HEK293 (cell line): ENCODE measurements at regions not wholly inside any gene's neighbourhood (a gene's known extent, or its start where the extent isn't known, plus 50 kb on each side); places are given as distances from the start of the nearest gene placed in this dataset.

Source experiments
- CTCF ChIA-PET: fragments of 350-600 bp; formaldehyde crosslinking; extraction: SDS; loops from one replicate; lab custom pipeline; 2021; ENCODE audit warnings: antibody characterized with exemption; lab: Yijun Ruan, JAX
- POLR2A ChIA-PET: fragments of 300-600 bp; formaldehyde crosslinking; extraction: SDS; loops from one replicate; lab custom pipeline; 2020; ENCODE audit warnings: antibody characterized with exemption, inconsistent platforms; lab: Yijun Ruan, JAX
- H3K27ac ChIP-seq: fragments of 200-500 bp; sonication (Bioruptor generic); 2 replicates; pipeline ENCODE4 v1.5.1; 2014; ENCODE audit warnings: low read depth, low read length, control low read depth, inconsistent platforms; ENCODE audit errors: extremely low read depth
- H3K36me3 ChIP-seq, 2 experiments: fragments of 200-500 bp in 1 of 2; sonication (Bioruptor generic) in 1 of 2; 1 replicate in 1 of 2; 2 replicates in 1 of 2; pipeline ENCODE4 v1.5.1; 2014 to 2017; ENCODE audit warnings: inconsistent platforms in 2 of 2, low read length in 2 of 2; ENCODE audit not compliant: control insufficient read depth in 2 of 2, insufficient read depth in 1 of 2
- H3K4me1 ChIP-seq: fragments of 200-500 bp; sonication (Bioruptor generic); 2 replicates; pipeline ENCODE4 v1.5.1; 2014; ENCODE audit warnings: mild to moderate bottlenecking, low read length, inconsistent platforms; ENCODE audit not compliant: control insufficient read depth, insufficient read depth
- H3K4me3 ChIP-seq: 2 replicates; pipeline ENCODE4 v1.5.1; 2011; ENCODE audit warnings: low read depth, mild to moderate bottlenecking, control low read depth, low read length, moderate library complexity
- H3K9me3 ChIP-seq: fragments of 200-500 bp; sonication (Bioruptor generic); 2 replicates; pipeline ENCODE4 v1.5.1; 2014; ENCODE audit warnings: low read depth, low read length, inconsistent platforms; ENCODE audit not compliant: control insufficient read depth, insufficient read depth
- FEZF1 ChIP-seq: fragments of 450-650 bp; formaldehyde crosslinking; IDR thresholded peaks from 2 replicates; pipeline ENCODE4 v1.5.1; 2016; ENCODE audit warnings: missing biosample characterization, missing genetic modification characterization
- GFI1B ChIP-seq: fragments of 450-650 bp; formaldehyde crosslinking; IDR thresholded peaks from 2 replicates; pipeline ENCODE4 v1.5.1; 2016; ENCODE audit warnings: missing biosample characterization, missing genetic modification characterization
- HOXA7 ChIP-seq: sonication (generic); formaldehyde crosslinking; IDR thresholded peaks from 2 replicates; pipeline ENCODE4 v1.8.1; 2022; ENCODE audit warnings: missing genetic modification reagents, borderline replicate concordance
- IKZF3 ChIP-seq: fragments of 450-650 bp; IDR thresholded peaks from 2 replicates; pipeline ENCODE4 v1.5.0; 2018; ENCODE audit warnings: missing biosample characterization, mild to moderate bottlenecking, missing genetic modification characterization, moderate library complexity
- KLF7 ChIP-seq: fragments of 450-650 bp; formaldehyde crosslinking; IDR thresholded peaks from 2 replicates; pipeline ENCODE4 v1.5.1; 2016; ENCODE audit warnings: missing biosample characterization, missing genetic modification characterization, borderline replicate concordance
- SP3 ChIP-seq: fragments of 450-650 bp; formaldehyde crosslinking; IDR thresholded peaks from 2 replicates; pipeline ENCODE4 v1.5.1; 2016; ENCODE audit warnings: missing biosample characterization, missing genetic modification characterization
- YY1 ChIP-seq: fragments of 450-650 bp; formaldehyde crosslinking; IDR thresholded peaks from 2 replicates; pipeline ENCODE4 v1.5.1; 2018; ENCODE audit warnings: missing biosample characterization, missing genetic modification characterization
- ZBTB21 ChIP-seq: fragments of 450-650 bp; formaldehyde crosslinking; IDR thresholded peaks from 2 replicates; pipeline ENCODE4 v1.5.1; 2017; ENCODE audit warnings: missing biosample characterization, missing genetic modification characterization
- ZFHX2 ChIP-seq: fragments of 450-650 bp; formaldehyde crosslinking; conservative IDR thresholded peaks from 2 replicates; pipeline ENCODE4 v1.5.1; 2016; ENCODE audit warnings: missing biosample characterization, missing genetic modification characterization
- ZNF2 ChIP-seq: fragments of 450-650 bp; formaldehyde crosslinking; IDR thresholded peaks from 2 replicates; pipeline ENCODE4 v1.5.1; 2016; ENCODE audit warnings: missing biosample characterization, missing genetic modification characterization
- ZNF24 ChIP-seq: fragments of 450-650 bp; formaldehyde crosslinking; IDR thresholded peaks from 2 replicates; pipeline ENCODE4 v1.5.1; 2016; ENCODE audit warnings: missing biosample characterization, missing genetic modification characterization
- ZNF302 ChIP-seq: fragments of 450-650 bp; formaldehyde crosslinking; IDR thresholded peaks from 2 replicates; pipeline ENCODE4 v1.5.1; 2016; ENCODE audit warnings: missing biosample characterization, missing genetic modification characterization, low read depth
- ZNF354C ChIP-seq: fragments of 450-650 bp; formaldehyde crosslinking; IDR thresholded peaks from 2 replicates; pipeline ENCODE4 v1.5.1; 2016; ENCODE audit warnings: missing biosample characterization, missing genetic modification characterization, low read depth, borderline replicate concordance
- ZNF366 ChIP-seq: fragments of 450-650 bp; formaldehyde crosslinking; conservative IDR thresholded peaks from 2 replicates; pipeline ENCODE4 v1.5.1; 2016; ENCODE audit warnings: missing biosample characterization, missing genetic modification characterization
- ZNF423 ChIP-seq: fragments of 450-650 bp; formaldehyde crosslinking; IDR thresholded peaks from 2 replicates; pipeline ENCODE4 v1.5.1; 2016; ENCODE audit warnings: missing biosample characterization, missing genetic modification characterization
- ZNF585B ChIP-seq: fragments of 450-650 bp; formaldehyde crosslinking; IDR thresholded peaks from 2 replicates; pipeline ENCODE4 v1.5.1; 2016; ENCODE audit warnings: missing biosample characterization, missing genetic modification characterization
- ZNF677 ChIP-seq: fragments of 450-650 bp; IDR thresholded peaks from 2 replicates; pipeline ENCODE4 v1.5.0; 2018; ENCODE audit warnings: missing biosample characterization, mild to moderate bottlenecking, missing genetic modification characterization, moderate library complexity
- TF ChIP-seq, protein P1 (sequence below): fragments of 450-650 bp; formaldehyde crosslinking; conservative IDR thresholded peaks from 2 replicates; pipeline ENCODE4 v1.5.1; 2016; ENCODE audit warnings: low read depth, missing biosample characterization, missing genetic modification characterization
- TF ChIP-seq, protein P2 (sequence below): fragments of 450-650 bp; formaldehyde crosslinking; IDR thresholded peaks from 2 replicates; pipeline ENCODE4 v1.5.1; 2016; ENCODE audit warnings: missing biosample characterization, missing genetic modification characterization
- TF ChIP-seq, protein P3 (sequence below): fragments of 450-650 bp; formaldehyde crosslinking; IDR thresholded peaks from 2 replicates; pipeline ENCODE4 v1.5.1; 2016; ENCODE audit warnings: missing biosample characterization, missing genetic modification characterization
- TF ChIP-seq, protein P4 (sequence below): fragments of 450-650 bp; formaldehyde crosslinking; IDR thresholded peaks from 2 replicates; pipeline ENCODE4 v1.5.1; 2016; ENCODE audit warnings: missing biosample characterization, missing genetic modification characterization

DNA sequence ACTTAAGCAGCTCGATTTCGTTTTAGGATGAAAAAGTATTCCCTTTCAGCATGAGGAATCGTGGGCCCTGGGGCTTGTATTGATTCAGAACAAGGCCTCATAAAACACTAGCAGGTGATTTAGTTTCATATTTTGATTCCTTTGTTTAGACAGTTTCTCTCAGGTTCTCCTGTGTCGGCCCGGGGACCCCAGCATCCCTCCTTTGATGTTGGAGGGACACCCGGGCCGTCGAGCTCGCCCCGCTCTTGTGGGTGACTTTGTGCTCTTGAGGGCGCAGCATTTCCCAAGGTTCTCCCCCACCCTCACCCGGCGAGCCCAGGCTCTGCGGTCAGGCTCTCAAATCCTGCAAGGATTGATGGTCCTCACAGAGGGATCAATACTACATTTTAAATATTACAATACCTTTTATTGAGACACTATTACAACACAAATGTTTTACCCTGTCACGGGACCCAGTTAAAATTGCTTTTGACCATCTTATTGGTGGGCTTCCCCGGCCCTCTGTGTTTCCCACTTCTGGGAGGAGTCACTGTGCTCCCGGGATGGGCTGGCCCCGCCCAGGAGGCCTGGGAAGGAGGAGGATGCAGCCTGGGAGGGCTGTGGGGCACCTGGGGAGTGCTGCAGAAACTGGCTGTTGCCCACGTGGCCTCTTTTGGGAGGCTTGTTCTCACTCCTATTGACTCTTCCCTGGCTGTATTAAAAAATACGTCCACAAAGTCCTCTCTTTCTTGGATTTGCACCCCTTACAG is 222.6 kb downstream of the INSIG2 start (continued):
- TF ChIP-seq, protein P1, sequence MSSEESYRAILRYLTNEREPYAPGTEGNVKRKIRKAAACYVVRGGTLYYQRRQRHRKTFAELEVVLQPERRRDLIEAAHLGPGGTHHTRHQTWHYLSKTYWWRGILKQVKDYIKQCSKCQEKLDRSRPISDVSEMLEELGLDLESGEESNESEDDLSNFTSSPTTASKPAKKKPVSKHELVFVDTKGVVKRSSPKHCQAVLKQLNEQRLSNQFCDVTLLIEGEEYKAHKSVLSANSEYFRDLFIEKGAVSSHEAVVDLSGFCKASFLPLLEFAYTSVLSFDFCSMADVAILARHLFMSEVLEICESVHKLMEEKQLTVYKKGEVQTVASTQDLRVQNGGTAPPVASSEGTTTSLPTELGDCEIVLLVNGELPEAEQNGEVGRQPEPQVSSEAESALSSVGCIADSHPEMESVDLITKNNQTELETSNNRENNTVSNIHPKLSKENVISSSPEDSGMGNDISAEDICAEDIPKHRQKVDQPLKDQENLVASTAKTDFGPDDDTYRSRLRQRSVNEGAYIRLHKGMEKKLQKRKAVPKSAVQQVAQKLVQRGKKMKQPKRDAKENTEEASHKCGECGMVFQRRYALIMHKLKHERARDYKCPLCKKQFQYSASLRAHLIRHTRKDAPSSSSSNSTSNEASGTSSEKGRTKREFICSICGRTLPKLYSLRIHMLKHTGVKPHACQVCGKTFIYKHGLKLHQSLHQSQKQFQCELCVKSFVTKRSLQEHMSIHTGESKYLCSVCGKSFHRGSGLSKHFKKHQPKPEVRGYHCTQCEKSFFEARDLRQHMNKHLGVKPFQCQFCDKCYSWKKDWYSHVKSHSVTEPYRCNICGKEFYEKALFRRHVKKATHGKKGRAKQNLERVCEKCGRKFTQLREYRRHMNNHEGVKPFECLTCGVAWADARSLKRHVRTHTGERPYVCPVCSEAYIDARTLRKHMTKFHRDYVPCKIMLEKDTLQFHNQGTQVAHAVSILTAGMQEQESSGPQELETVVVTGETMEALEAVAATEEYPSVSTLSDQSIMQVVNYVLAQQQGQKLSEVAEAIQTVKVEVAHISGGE: no peak
- TF ChIP-seq FEZF1 (tag by site-specific recombination) (no peak), ZNF677 (tag by site-specific recombination) (no peak), GFI1B (tag by site-specific recombination) (no peak), ZNF585B (tag by site-specific recombination) (no peak), YY1 (tag by site-specific recombination) (no peak), IKZF3 (tag by site-specific recombination) (no peak), ZNF354C (tag by site-specific recombination) (no peak), ZNF24 (no peak), HOXA7 (CRISPR knock-in tag) (no peak)
- TF ChIP-seq, protein P2, sequence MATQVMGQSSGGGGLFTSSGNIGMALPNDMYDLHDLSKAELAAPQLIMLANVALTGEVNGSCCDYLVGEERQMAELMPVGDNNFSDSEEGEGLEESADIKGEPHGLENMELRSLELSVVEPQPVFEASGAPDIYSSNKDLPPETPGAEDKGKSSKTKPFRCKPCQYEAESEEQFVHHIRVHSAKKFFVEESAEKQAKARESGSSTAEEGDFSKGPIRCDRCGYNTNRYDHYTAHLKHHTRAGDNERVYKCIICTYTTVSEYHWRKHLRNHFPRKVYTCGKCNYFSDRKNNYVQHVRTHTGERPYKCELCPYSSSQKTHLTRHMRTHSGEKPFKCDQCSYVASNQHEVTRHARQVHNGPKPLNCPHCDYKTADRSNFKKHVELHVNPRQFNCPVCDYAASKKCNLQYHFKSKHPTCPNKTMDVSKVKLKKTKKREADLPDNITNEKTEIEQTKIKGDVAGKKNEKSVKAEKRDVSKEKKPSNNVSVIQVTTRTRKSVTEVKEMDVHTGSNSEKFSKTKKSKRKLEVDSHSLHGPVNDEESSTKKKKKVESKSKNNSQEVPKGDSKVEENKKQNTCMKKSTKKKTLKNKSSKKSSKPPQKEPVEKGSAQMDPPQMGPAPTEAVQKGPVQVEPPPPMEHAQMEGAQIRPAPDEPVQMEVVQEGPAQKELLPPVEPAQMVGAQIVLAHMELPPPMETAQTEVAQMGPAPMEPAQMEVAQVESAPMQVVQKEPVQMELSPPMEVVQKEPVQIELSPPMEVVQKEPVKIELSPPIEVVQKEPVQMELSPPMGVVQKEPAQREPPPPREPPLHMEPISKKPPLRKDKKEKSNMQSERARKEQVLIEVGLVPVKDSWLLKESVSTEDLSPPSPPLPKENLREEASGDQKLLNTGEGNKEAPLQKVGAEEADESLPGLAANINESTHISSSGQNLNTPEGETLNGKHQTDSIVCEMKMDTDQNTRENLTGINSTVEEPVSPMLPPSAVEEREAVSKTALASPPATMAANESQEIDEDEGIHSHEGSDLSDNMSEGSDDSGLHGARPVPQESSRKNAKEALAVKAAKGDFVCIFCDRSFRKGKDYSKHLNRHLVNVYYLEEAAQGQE (tag by site-specific recombination): no peak
- TF ChIP-seq, protein P3, sequence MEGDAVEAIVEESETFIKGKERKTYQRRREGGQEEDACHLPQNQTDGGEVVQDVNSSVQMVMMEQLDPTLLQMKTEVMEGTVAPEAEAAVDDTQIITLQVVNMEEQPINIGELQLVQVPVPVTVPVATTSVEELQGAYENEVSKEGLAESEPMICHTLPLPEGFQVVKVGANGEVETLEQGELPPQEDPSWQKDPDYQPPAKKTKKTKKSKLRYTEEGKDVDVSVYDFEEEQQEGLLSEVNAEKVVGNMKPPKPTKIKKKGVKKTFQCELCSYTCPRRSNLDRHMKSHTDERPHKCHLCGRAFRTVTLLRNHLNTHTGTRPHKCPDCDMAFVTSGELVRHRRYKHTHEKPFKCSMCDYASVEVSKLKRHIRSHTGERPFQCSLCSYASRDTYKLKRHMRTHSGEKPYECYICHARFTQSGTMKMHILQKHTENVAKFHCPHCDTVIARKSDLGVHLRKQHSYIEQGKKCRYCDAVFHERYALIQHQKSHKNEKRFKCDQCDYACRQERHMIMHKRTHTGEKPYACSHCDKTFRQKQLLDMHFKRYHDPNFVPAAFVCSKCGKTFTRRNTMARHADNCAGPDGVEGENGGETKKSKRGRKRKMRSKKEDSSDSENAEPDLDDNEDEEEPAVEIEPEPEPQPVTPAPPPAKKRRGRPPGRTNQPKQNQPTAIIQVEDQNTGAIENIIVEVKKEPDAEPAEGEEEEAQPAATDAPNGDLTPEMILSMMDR (tag by site-specific recombination): no peak
- TF ChIP-seq, protein P4, sequence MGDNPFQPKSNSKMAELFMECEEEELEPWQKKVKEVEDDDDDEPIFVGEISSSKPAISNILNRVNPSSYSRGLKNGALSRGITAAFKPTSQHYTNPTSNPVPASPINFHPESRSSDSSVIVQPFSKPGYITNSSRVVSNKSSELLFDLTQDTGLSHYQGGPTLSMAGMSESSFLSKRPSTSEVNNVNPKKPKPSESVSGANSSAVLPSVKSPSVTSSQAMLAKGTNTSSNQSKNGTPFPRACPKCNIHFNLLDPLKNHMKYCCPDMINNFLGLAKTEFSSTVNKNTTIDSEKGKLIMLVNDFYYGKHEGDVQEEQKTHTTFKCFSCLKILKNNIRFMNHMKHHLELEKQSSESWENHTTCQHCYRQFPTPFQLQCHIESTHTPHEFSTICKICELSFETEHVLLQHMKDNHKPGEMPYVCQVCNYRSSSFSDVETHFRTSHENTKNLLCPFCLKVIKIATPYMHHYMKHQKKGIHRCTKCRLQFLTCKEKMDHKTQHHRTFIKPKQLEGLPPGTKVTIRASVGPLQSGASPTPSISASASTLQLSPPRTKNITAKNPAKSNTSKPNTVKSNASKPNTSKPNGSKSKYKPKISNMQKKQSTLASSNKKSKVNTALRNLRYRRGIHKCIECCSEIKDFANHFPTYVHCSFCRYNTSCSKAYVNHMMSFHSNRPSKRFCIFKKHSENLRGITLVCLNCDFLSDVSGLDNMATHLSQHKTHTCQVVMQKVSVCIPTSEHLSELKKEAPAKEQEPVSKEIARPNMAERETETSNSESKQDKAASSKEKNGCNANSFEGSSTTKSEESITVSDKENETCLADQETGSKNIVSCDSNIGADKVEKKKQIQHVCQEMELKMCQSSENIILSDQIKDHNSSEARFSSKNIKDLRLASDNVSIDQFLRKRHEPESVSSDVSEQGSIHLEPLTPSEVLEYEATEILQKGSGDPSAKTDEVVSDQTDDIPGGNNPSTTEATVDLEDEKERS (tag by site-specific recombination): no peak

DNA sequence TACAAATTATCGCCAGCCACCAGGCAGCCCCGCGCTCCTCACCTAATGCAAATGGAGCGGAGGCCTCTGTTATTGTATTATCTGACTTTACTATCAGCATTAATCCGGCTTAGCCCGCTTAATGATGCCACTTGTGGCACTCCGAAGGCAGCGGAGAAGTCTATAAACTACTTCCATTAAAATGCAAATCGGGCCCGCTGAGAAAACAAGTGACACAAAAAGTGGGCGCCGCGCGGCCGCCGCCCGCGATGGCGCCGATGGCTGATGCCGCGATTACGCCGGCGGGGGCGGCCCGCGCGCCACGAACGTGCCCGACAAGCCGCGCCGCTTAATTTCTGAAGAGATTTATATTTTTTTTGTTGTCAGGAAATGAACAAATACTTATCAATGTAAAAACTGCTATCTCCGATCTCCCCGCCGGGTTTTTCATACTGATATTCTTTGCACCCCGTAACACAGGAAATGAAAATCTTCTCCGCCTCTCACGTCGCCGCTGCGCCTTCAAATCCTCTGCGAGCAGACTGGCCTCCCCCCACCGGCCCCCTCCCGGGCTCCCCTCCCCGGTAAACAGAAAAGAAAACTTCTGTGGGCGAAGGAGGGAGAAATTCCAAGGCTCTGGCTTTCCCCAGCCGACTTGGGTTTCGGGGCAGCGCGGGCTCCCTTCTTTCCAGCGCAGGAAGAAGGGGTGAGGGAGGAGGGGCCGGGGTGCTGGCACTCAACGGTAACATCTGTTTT is 221.8 kb downstream of the INSIG2 start:
- POLR2A ChIA-PET: no interaction called here
- Histone ChIP-seq H3K36me3 (no peaks in the 10 kb centered on the region), H3K4me1 (no peaks in the 10 kb centered on the region)
- TF ChIP-seq ZNF366 (tag by site-specific recombination) (no peak), ZFHX2 (tag by site-specific recombination) (no peak), ZNF302 (tag by site-specific recombination) (no peak), KLF7 (no peak), ZNF423 (no peak), SP3 (tag by site-specific recombination) (no peak), ZNF354C (tag by site-specific recombination) (no peak), ZBTB21 (tag by site-specific recombination) (no peak), ZNF2 (tag by site-specific recombination) (no peak)
- TF ChIP-seq, all 188 proteins: peak for 0
- H3K27ac ChIP-seq: no peak overlapping the region
- CTCF ChIA-PET: no interaction called here
- H3K4me3 ChIP-seq: no peak overlapping the region
- H3K9me3 ChIP-seq: no peaks in the 10 kb centered on the region
